Kidney (tissue), 13 donors: ENCODE measurements at regions not wholly inside any gene's neighbourhood (a gene's known extent, or its start where the extent isn't known, plus 50 kb on each side); places are given as distances from the start of the nearest gene placed in this dataset.

Source experiments
- DNase-seq, 5 donors: peaks; one replicate each; pipeline ENCODE4 v3.0.0-alpha.2; 2013 to 2020
- FAIRE-seq: peaks from 2 replicates; lab custom pipeline; 2012; peaks lifted over from hg19 to GRCh38; lab: Jason Lieb, UNC
- H3K27ac ChIP-seq, 2 donors: one replicate each; pipeline ENCODE4 v1.7.0; 2013; ENCODE audit warnings: low read depth in 2 of 2, low read length in 2 of 2, inconsistent platforms in 1 of 2
- H3K27me3 ChIP-seq: one replicate; pipeline ENCODE4 v1.7.1; 2013; ENCODE audit warnings: low read length, inconsistent platforms; ENCODE audit not compliant: control insufficient read depth, insufficient read depth
- H3K36me3 ChIP-seq, 3 donors: one replicate each; pipeline versions ENCODE4 v1.7.0 to v1.7.1; 2013; ENCODE audit warnings: low read length in 3 of 3, control low read depth in 1 of 3, inconsistent platforms in 1 of 3; ENCODE audit not compliant: insufficient read depth in 3 of 3, control insufficient read depth in 2 of 3
- H3K4me1 ChIP-seq, 3 donors: one replicate each; pipeline versions ENCODE4 v1.7.0 to v1.7.1; 2013; ENCODE audit warnings: low read length in 3 of 3, inconsistent platforms in 1 of 3, low read depth in 1 of 3; ENCODE audit not compliant: control insufficient read depth in 2 of 3, insufficient read depth in 2 of 3
- H3K4me3 ChIP-seq, 3 donors: one replicate each; pipeline versions ENCODE4 v1.7.0 to v1.8.1; 2013; ENCODE audit warnings: low read length in 3 of 3, control low read depth in 1 of 3, inconsistent platforms in 1 of 3
- H3K9ac ChIP-seq, 3 donors: one replicate each; pipeline versions ENCODE4 v1.7.0 to v1.7.1; 2013; ENCODE audit warnings: low read length in 3 of 3, control low read depth in 1 of 3, inconsistent platforms in 1 of 3
- H3K9me3 ChIP-seq, 3 donors: one replicate each; pipeline versions ENCODE4 v1.7.0 to v1.7.1; 2013; ENCODE audit warnings: low read length in 3 of 3, control low read depth in 1 of 3, inconsistent platforms in 1 of 3; ENCODE audit not compliant: control insufficient read depth in 2 of 3, insufficient read depth in 1 of 3
- intact Hi-C: fragments of 100-400 bp; cut with DNase I; formaldehyde crosslinking; loops from one replicate; pipeline ENCODE4 v1.11.1; 2022
- TF ChIP-seq, protein P1 (sequence below): IDR thresholded peaks from 3 replicates; pipeline ENCODE4 v1.5.1; 2012; ENCODE audit warnings: mild to moderate bottlenecking, moderate library complexity, borderline replicate concordance; ENCODE audit not compliant: insufficient read depth; ENCODE audit errors: extremely low read depth
- donor health status: control.
- donor health status: control.
- donor health status: control.
- donor health status: control.
- donor health status: control.
- donor health status: DM: yes; HTN: yes; CAD: no.
- donor health status: Normal renal cell carcinoma (clear cell type).

- no peaks in the 10 kb centered on the region for H3K36me3 ChIP-seq
- H3K27me3 ChIP-seq: no peaks in the 10 kb centered on the region
- intact Hi-C loops: no loop called here
- H3K27ac ChIP-seq: no peak overlapping the region
- TF ChIP-seq, protein P1, sequence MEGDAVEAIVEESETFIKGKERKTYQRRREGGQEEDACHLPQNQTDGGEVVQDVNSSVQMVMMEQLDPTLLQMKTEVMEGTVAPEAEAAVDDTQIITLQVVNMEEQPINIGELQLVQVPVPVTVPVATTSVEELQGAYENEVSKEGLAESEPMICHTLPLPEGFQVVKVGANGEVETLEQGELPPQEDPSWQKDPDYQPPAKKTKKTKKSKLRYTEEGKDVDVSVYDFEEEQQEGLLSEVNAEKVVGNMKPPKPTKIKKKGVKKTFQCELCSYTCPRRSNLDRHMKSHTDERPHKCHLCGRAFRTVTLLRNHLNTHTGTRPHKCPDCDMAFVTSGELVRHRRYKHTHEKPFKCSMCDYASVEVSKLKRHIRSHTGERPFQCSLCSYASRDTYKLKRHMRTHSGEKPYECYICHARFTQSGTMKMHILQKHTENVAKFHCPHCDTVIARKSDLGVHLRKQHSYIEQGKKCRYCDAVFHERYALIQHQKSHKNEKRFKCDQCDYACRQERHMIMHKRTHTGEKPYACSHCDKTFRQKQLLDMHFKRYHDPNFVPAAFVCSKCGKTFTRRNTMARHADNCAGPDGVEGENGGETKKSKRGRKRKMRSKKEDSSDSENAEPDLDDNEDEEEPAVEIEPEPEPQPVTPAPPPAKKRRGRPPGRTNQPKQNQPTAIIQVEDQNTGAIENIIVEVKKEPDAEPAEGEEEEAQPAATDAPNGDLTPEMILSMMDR: no peak
- no peak overlapping the region for H3K9ac ChIP-seq
- no peak overlapping the region for H3K4me3 ChIP-seq
- no peaks in the 10 kb centered on the region for H3K4me1 ChIP-seq
- no peaks in the 10 kb centered on the region for H3K9me3 ChIP-seq
- FAIRE-seq (no peak), DNase-seq (no peak)
These were observed 82.8 kb upstream of the TMEM18 start for GRCh38 chr2:760001-760400.

DNA sequence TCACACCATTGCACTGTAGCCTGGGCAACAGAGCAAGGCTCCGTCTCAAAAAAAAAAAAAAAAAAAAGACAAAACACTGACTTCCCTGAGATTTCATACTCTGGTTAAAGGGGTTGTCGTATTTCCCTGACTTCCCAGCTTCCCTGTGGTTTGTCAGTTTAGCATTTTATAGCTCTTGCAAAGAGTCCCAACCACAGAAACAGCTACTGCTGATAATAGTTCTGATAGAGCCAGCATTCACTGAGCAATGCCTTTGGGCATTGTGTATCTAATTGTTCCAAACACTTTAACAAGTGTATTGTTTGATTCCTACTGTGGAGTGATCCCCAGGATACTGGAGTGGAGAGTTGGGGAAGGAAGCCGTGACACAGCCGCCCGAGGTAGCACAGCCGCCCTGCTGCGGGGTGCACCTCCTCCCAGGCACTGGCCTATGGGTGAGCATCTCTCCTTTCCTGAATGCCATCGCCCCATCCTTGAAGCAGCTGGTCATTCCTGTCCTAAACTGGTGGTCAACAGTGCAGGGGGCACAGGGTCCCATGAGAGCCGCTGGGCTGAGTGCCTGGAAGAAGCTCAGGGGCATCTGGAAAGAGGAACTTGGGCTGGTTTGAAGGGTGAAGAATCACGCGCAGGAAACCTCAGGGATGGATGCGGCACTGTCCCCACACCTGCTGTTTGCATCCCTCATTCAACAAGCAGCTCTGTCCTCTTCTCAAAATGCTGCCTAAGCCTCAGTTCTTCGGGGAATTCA, 81.0 kb upstream of the TMEM18 start:
- Histone ChIP-seq H3K4me3 (no peak overlapping the region), H3K4me1 (no peaks in the 10 kb centered on the region), H3K9me3 (no peaks in the 10 kb centered on the region), H3K27ac (no peak overlapping the region), H3K27me3 (no peaks in the 10 kb centered on the region), H3K36me3 (no peaks in the 10 kb centered on the region), H3K9ac (no peak overlapping the region)
- no peak for DNase-seq
- TF ChIP-seq, protein P1: no peak
- no peak for FAIRE-seq
- intact Hi-C loops: no loop called here

DNA sequence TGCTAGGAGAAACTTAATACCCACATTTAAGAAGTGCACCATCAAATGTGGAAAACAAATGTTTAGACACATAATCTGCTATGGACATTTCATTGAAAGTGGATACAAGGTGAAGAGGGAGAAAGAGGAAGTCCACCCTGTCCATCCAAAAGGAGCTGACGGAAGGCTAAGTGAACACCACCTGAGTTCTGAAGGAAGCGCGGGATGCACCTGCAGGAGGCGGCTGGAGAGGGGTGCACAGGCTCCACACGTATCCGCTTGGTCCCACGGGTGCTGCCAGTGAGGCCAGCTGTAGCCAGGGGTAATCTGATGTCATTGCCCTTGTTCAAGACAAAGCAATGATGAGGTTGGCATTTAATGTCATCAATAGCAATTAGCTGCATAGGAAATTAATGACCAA, 75.9 kb upstream of the TMEM18 start:
- FAIRE-seq: no peak
- H3K9me3 ChIP-seq: no peaks in the 10 kb centered on the region
- intact Hi-C loops: no loop called here

More for the DNA sequence above, 75.9 kb upstream of the TMEM18 start:
- no peaks in the 10 kb centered on the region for H3K27me3 ChIP-seq
- no peak overlapping the region for H3K9ac ChIP-seq
- H3K4me3 ChIP-seq: no peak overlapping the region
- TF ChIP-seq, protein P1: no peak
- H3K4me1 ChIP-seq: no peaks in the 10 kb centered on the region
- no peaks in the 10 kb centered on the region for H3K36me3 ChIP-seq
- no peak for DNase-seq
- no peak overlapping the region for H3K27ac ChIP-seq
